Middle frontal gyrus (tissue), 1 donor: ENCODE measurements at regions not wholly inside any gene's neighbourhood (a gene's known extent, or its start where the extent isn't known, plus 50 kb on each side); places are given as distances from the start of the nearest gene placed in this dataset.
"Not testable (repeated sequence)": the region's sequence is repeated elsewhere in the genome, so short reads cannot be mapped to it uniquely, and the experiment has no call there.

ENCODE experiments used
- DNase-seq: peaks from one replicate; pipeline ENCODE4 v3.0.0-alpha.2; 2015; ENCODE audit warnings: low spot score; ENCODE audit errors: extremely low spot score

- DNase-seq: no peak
These were observed 207.4 kb upstream of the ZNF217 start for GRCh38 chr20:53800883-53801604.

- DNase-seq: no peak
These were observed 206.8 kb upstream of the ZNF217 start for GRCh38 chr20:53800418-53800817.

GRCh38 chr20:53797085-53797484 is 203.4 kb upstream of the ZNF217 start:
- DNase-seq: no peak

GRCh38 chr20:53795170-53795569 is 201.5 kb upstream of the ZNF217 start:
- DNase-seq: no peak

- DNase-seq: no peak
These were observed 201.0 kb upstream of the ZNF217 start for GRCh38 chr20:53794529-53795115.

GRCh38 chr20:53793783-53794383 is 200.2 kb upstream of the ZNF217 start:
- DNase-seq: no peak

- DNase-seq: no peak
These were observed 199.4 kb upstream of the ZNF217 start for GRCh38 chr20:53792946-53793536.

GRCh38 chr20:53789989-53790675 is 196.5 kb upstream of the ZNF217 start:
- DNase-seq: no peak

GRCh38 chr20:53788253-53789022 is 194.8 kb upstream of the ZNF217 start:
- DNase-seq: no peak

GRCh38 chr20:53787491-53787931 is 193.9 kb upstream of the ZNF217 start:
- not testable (repeated sequence) for DNase-seq

- DNase-seq: no peak
These were observed 193.0 kb upstream of the ZNF217 start for GRCh38 chr20:53786445-53787267.

- DNase-seq: no peak
These were observed 192.4 kb upstream of the ZNF217 start for GRCh38 chr20:53786071-53786444.

- no peak for DNase-seq
These were observed 191.7 kb upstream of the ZNF217 start for GRCh38 chr20:53785320-53785719.

GRCh38 chr20:53783768-53784167 is 190.1 kb upstream of the ZNF217 start:
- no peak for DNase-seq

- no peak for DNase-seq
These were observed 189.1 kb upstream of the ZNF217 start for GRCh38 chr20:53782612-53783246.

GRCh38 chr20:53779822-53780221 is 186.2 kb upstream of the ZNF217 start:
- DNase-seq: no peak

- DNase-seq: no peak
These were observed 185.1 kb upstream of the ZNF217 start for GRCh38 chr20:53778736-53779135.

- no peak for DNase-seq
These were observed 184.4 kb upstream of the ZNF217 start for GRCh38 chr20:53778041-53778516.

- not testable (repeated sequence) for DNase-seq
These were observed 183.8 kb upstream of the ZNF217 start for GRCh38 chr20:53777402-53777801.
